GM23248 (cell line): ENCODE measurements at regions not wholly inside any gene's neighbourhood (a gene's known extent, or its start where the extent isn't known, plus 50 kb on each side); places are given as distances from the start of the nearest gene placed in this dataset.

Experiments
- EZH2 ChIP-seq: fragments of 200-600 bp; sonication (generic); IDR thresholded peaks from 2 replicates; pipeline ENCODE4 v1.6.1; 2018; ENCODE audit warnings: antibody characterized with exemption, mild to moderate bottlenecking; ENCODE audit not compliant: insufficient read depth, poor library complexity, severe bottlenecking
- EZH2phosphoT487 ChIP-seq: fragments of 200-600 bp; sonication (generic); IDR thresholded peaks from 2 replicates; pipeline ENCODE4 v1.6.1; 2018; ENCODE audit warnings: antibody characterized with exemption, moderate library complexity, mild to moderate bottlenecking, low read depth; ENCODE audit not compliant: insufficient read depth

DNA sequence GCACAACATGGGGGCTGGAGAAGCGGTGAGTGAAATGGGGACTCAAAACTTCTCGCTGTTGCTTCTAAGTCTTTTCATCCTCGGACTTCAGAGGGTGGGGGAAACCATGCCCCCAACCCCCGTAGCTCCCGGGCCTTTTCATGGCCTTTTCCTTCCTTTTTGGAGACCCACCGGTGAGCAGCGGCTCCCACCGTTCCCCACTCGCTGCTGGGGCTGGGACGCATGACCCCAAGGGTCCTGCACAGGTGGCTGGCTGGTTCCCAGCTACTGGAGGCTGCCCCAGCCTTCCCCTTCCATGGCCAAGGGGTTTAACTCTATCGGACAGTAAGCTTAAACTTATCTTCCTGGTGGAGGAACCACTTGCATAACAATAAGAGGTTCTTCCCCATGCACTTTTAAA lies 194.3 kb upstream of the FERD3L start:
- no peak for TF ChIP-seq EZH2phosphoT487
- no peak for TF ChIP-seq EZH2
